BJ (cell line): ENCODE measurements at regions not wholly inside any gene's neighbourhood (a gene's known extent, or its start where the extent isn't known, plus 50 kb on each side); places are given as distances from the start of the nearest gene placed in this dataset.

ENCODE experiments used
- CTCF ChIA-PET: fragments of 350-600 bp; formaldehyde crosslinking; extraction: SDS; loops from one replicate; lab custom pipeline; 2021; ENCODE audit warnings: antibody characterized with exemption, inconsistent platforms; lab: Yijun Ruan, JAX
- POLR2A ChIA-PET: fragments of 300-600 bp; sonication (Branson Sonifier 250); formaldehyde crosslinking; extraction: SDS; loops from one replicate; lab custom pipeline; 2021; ENCODE audit warnings: antibody characterized with exemption; lab: Charles Lee
- DNase-seq: peaks from one replicate; pipeline ENCODE4 v3.0.0-alpha.2; 2011; ENCODE audit warnings: low read depth
- H3K27me3 ChIP-seq: 2 replicates; pipeline ENCODE4 v1.6.0; 2011; ENCODE audit warnings: low read length; ENCODE audit not compliant: control insufficient read depth, insufficient read depth
- H3K36me3 ChIP-seq: 2 replicates; pipeline ENCODE4 v1.5.1; 2011; ENCODE audit warnings: low read length; ENCODE audit not compliant: control insufficient read depth, insufficient read depth
- H3K4me3 ChIP-seq: 2 replicates; pipeline ENCODE4 v1.5.1; 2011; ENCODE audit warnings: low read depth, mild to moderate bottlenecking, control low read depth, low read length
- TF ChIP-seq, protein P1 (sequence below): IDR thresholded peaks from 2 replicates; pipeline ENCODE4 v1.5.1; 2011; ENCODE audit warnings: low read depth, mild to moderate bottlenecking, control low read depth, inconsistent platforms, low read length, moderate library complexity; ENCODE audit not compliant: insufficient read depth

DNA sequence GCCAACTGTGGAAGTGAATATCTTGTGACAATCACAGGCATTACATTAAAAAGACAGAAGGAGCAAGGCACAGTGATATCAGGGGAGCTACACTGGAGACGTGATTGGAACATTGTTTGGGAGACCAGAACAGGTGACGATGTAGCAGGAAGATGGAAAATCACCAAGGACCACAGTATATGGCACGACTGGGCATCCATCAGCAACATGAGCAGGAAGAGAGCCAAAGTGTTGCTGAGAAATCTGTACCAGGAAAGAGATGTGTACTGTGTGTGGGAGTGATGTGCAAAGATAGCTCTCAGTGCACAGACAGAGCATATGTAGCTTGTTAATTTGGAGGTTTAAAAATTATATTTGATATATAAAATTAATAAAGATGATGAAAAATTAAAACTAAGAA lies 790.6 kb upstream of the ADGRL2 start:
- H3K36me3 ChIP-seq, result no peaks in the 10 kb centered on the region
- no peak overlapping the region for H3K4me3 ChIP-seq
- H3K27me3 ChIP-seq, result no peaks in the 10 kb centered on the region
- TF ChIP-seq, protein P1, sequence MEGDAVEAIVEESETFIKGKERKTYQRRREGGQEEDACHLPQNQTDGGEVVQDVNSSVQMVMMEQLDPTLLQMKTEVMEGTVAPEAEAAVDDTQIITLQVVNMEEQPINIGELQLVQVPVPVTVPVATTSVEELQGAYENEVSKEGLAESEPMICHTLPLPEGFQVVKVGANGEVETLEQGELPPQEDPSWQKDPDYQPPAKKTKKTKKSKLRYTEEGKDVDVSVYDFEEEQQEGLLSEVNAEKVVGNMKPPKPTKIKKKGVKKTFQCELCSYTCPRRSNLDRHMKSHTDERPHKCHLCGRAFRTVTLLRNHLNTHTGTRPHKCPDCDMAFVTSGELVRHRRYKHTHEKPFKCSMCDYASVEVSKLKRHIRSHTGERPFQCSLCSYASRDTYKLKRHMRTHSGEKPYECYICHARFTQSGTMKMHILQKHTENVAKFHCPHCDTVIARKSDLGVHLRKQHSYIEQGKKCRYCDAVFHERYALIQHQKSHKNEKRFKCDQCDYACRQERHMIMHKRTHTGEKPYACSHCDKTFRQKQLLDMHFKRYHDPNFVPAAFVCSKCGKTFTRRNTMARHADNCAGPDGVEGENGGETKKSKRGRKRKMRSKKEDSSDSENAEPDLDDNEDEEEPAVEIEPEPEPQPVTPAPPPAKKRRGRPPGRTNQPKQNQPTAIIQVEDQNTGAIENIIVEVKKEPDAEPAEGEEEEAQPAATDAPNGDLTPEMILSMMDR, result no peak
- CTCF ChIA-PET, result interaction anchor here (1.2 kb wide), 1 partner anchor 8 kb away, joined by 3 read pairs; no protein-coding TSS in a partner anchor
- DNase-seq, result no peak
- POLR2A ChIA-PET, result no interaction called here

DNA sequence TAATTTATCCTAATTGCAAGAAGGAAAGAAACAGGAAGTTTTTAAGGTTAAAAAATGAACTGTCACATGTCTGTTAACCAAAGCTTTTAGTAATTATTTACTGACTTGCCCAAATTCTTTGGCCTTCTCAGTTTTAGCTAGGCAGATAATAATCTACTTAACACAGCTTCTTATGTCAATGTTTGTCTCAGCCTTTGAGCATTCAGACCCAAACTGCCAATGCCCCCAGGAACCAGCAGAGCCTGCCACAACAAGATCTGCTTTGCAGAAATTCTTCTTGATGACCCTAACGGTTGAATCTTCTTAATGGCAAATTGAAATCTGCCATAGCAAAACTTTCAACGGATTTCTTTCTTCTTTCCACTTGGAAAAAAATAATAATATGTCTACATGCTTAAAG lies 792.4 kb upstream of the ADGRL2 start:
- H3K4me3 ChIP-seq, result no peak overlapping the region
- POLR2A ChIA-PET, result no interaction called here
- H3K36me3 ChIP-seq, result no peaks in the 10 kb centered on the region
- no peak for DNase-seq
- H3K27me3 ChIP-seq, result no peaks in the 10 kb centered on the region
- TF ChIP-seq, protein P1, result no peak
- CTCF ChIA-PET, result no interaction called here

DNA sequence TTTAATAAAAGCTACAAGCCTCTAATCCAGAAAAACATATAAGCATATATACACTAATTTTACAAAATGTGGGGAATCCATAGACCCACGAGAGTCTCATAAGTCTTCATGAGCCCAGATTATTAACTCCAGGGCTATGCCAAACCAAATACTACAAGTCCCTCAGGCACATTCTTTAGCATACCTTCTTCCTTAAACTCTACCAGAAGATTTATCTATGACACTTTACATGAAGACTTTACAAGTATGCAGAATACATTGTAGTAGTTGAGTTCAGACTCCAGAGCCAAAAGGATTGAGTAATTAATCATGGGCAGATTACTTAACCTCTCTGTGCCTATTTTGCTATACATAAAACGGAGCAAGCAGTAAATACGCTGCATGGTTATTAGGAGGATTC lies 793.7 kb upstream of the ADGRL2 start:
- Histone ChIP-seq H3K4me3 (no peak overlapping the region), H3K27me3 (no peaks in the 10 kb centered on the region), H3K36me3 (no peaks in the 10 kb centered on the region)
- ChIA-PET POLR2A (no interaction called here), CTCF (no interaction called here)
- no peak for DNase-seq
- TF ChIP-seq, protein P1, result no peak

DNA sequence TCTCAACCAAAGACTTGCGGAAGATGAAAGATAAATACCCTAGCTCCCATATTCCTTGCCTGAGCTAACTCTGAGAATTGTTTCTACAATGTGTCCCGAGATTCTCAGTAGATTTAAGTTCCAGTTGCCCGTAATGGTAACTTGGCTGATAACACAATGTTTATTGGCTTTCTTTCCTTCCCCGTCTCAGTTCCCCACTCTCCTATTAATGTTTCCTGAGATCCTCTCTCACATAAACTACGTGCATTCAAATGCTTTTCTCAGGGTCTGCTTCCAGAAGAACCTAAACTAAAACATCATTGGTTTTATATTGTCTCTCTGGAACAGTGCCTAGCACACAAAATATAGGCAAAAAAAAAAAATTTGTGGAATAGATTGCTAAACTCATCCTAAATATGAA lies 794.2 kb upstream of the ADGRL2 start:
- POLR2A ChIA-PET, result no interaction called here
- TF ChIP-seq, protein P1, result no peak
- DNase-seq, result no peak
- Histone ChIP-seq H3K27me3 (no peaks in the 10 kb centered on the region), H3K4me3 (no peak overlapping the region), H3K36me3 (no peaks in the 10 kb centered on the region)
- CTCF ChIA-PET, result no interaction called here

- H3K27me3 ChIP-seq, result no peaks in the 10 kb centered on the region
- ChIA-PET POLR2A (no interaction called here), CTCF (no interaction called here)
- DNase-seq, result no peak
- no peak overlapping the region for H3K4me3 ChIP-seq
- TF ChIP-seq, protein P1, result no peak
- no peaks in the 10 kb centered on the region for H3K36me3 ChIP-seq
Observed at GRCh38 chr1:81004011-81004410, 796.7 kb upstream of the ADGRL2 start.
